Coronary artery (tissue), 2 donors: ENCODE measurements at regions not wholly inside any gene's neighbourhood (a gene's known extent, or its start where the extent isn't known, plus 50 kb on each side); places are given as distances from the start of the nearest gene placed in this dataset.
"Not testable (repeated sequence)": the region's sequence is repeated elsewhere in the genome, so short reads cannot be mapped to it uniquely, and the experiment has no call there.

Experiments used
- DNase-seq: peaks from one replicate; pipeline ENCODE4 v3.0.0-alpha.2; 2017; ENCODE audit warnings: low spot score
- H3K27ac ChIP-seq, 2 donors: fragments of 200-600 bp; sonication (generic); one replicate each; pipeline ENCODE4 v1.5.1; 2016 to 2019
- H3K4me3 ChIP-seq: fragments of 200-600 bp; sonication (generic); 2 replicates; pipeline ENCODE4 v1.5.1; 2016; ENCODE audit warnings: mild to moderate bottlenecking, moderate library complexity
- TF ChIP-seq, protein P1 (sequence below): fragments of 200-600 bp; sonication (generic); IDR thresholded peaks from one replicate; pipeline ENCODE4 v1.5.1; 2019; ENCODE audit warnings: antibody characterized with exemption

DNA sequence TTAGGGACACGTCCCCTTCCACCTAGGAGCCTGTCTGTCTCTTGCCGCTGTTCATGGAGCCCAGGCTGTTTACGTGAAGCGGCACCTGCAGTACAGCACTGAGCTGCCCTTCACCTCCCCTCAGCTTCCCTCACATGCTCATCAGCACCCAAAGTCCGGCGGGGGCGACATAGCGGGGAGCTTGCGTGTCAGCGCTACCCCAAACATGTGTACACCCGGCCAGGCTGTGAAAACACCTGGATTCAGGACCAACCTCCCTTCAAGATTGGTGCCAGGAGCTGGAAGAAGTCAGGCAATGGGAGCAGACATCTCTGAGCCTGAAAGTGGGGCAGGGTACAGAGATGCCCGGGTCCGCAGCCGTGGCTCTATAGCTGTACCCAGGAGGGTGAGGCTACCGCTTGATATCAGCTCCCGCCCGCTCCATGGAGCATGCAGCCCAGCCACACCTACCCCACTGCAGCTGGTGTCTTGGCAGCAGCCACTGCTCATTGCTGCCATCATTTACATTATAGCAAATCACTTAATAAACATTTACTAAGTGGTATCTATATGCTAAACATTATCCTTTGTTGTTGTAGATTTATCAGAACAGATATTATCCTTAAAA lies 712.1 kb downstream of the CDH9 start:
- DNase-seq: no peak
- TF ChIP-seq, protein P1, sequence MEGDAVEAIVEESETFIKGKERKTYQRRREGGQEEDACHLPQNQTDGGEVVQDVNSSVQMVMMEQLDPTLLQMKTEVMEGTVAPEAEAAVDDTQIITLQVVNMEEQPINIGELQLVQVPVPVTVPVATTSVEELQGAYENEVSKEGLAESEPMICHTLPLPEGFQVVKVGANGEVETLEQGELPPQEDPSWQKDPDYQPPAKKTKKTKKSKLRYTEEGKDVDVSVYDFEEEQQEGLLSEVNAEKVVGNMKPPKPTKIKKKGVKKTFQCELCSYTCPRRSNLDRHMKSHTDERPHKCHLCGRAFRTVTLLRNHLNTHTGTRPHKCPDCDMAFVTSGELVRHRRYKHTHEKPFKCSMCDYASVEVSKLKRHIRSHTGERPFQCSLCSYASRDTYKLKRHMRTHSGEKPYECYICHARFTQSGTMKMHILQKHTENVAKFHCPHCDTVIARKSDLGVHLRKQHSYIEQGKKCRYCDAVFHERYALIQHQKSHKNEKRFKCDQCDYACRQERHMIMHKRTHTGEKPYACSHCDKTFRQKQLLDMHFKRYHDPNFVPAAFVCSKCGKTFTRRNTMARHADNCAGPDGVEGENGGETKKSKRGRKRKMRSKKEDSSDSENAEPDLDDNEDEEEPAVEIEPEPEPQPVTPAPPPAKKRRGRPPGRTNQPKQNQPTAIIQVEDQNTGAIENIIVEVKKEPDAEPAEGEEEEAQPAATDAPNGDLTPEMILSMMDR: no peak
- Histone ChIP-seq H3K4me3 (no peak overlapping the region), H3K27ac (no peak overlapping the region)

- not testable (repeated sequence) for H3K27ac ChIP-seq, DNase-seq, H3K4me3 ChIP-seq
These were observed 713.0 kb downstream of the CDH9 start for GRCh38 chr5:26325432-26325831.

DNA sequence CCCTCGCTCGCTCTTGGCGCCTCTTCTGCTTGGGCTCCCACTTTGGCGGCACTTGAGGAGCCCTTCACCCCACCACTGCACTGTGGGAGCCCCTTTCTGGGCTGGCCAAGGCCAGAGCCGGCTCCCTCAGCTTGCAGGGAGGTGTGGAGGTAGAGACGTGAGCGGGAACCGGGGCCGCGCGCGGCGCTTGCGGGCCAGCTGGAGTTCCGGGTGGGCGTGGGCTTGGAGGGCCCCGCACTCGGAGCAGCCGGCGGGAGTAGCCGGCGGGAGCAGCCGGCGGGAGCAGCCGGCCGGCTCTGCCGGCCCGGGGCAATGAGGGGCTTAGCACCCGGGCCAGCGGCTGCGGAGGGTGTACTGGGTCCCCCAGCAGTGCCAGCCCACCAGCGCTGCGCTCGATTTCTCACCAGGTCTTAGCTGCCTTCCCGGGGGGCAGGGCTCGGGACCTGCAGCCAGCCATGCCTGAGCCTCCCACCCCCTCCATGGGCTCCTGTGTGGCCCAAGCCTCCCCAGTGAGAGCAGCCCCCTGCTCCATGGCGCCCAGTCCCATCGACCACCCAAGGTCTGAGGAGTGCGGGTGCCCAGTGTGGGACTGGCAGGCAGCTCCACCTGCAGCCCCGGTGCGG lies 714.0 kb downstream of the CDH9 start:
- H3K4me3 ChIP-seq, DNase-seq, H3K27ac ChIP-seq: not testable (repeated sequence)

GRCh38 chr5:26323794-26324193 lies 714.6 kb downstream of the CDH9 start:
- no peak overlapping the region for H3K27ac ChIP-seq
- no peak overlapping the region for H3K4me3 ChIP-seq
- DNase-seq: no peak
- TF ChIP-seq, protein P1: no peak

DNA sequence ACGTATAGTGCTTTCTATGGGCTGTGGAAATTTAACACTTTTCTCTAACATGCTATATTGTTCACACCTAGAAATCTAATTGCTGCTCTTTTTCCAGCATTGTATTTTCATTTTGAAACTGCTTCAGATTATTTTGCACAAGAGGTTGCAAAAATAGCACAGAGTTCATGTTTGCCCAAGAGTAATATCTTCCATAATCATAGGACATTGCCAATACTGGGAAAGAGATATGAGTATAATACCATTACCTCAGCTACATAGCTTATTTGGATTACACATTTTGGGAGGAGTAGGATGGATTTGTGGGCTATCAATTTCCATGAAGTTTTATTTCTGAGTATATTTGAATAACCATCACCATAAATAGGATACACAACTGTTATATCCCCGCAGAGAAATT lies 717.1 kb downstream of the CDH9 start:
- TF ChIP-seq, protein P1: no peak
- no peak overlapping the region for H3K4me3 ChIP-seq
- no peak for DNase-seq
- H3K27ac ChIP-seq: no peak overlapping the region

DNA sequence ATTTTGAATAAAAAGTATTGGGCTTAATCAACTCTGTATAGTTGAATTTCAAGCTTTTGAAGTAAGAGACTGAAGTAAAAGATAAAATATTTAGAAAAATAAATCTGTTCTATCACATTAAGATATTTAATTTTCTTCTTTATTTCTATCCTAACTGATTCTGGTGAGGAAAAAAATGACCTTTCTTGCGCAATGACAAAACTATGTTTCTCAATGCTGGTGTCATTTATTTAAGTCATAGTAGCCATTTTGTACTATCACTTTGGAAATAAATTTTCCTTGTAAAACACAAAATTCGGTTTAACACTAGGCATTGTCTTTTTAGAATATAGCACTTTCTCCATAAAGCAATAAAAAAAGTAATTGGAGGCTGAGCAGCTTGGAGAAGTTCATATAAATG lies 728.0 kb downstream of the CDH9 start:
- TF ChIP-seq, protein P1: no peak

DNA sequence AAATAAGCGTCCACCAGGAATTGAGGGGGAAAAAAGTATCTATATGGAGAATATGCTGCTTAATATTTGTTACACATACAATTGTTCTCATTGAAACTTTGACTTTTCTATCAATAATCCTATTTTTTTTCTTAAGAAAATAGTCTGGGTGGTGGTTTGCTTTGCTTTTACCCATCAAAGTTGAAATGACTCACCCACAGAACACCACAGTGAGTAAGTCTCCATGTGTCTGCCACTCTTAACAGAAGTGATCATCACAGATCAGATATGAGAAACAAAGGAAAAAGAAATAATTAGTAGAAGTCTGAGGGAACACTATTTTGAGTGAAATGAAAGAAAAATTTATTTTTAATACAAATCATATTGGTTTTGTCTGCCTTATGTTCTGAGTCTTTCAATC lies 742.8 kb downstream of the CDH9 start:
- H3K4me3 ChIP-seq: no peak overlapping the region
- TF ChIP-seq, protein P1: no peak
- DNase-seq: no peak
- no peak overlapping the region for H3K27ac ChIP-seq

More for the DNA sequence above, 728.0 kb downstream of the CDH9 start:
- DNase-seq: no peak
- Histone ChIP-seq H3K4me3 (no peak overlapping the region), H3K27ac (no peak overlapping the region)

GRCh38 chr5:26282190-26282589 lies 756.2 kb downstream of the CDH9 start:
- Histone ChIP-seq H3K4me3 (no peak overlapping the region), H3K27ac (no peak overlapping the region)
- TF ChIP-seq, protein P1: no peak
- no peak for DNase-seq
